AG08396 (cell line): ENCODE measurements at regions not wholly inside any gene's neighbourhood (a gene's known extent, or its start where the extent isn't known, plus 50 kb on each side); places are given as distances from the start of the nearest gene placed in this dataset.
"Not testable (repeated sequence)": the region's sequence is repeated elsewhere in the genome, so short reads cannot be mapped to it uniquely, and the experiment has no call there.

Source experiments
- DNase-seq: peaks from one replicate; pipeline ENCODE4 v3.0.0; 2012; ENCODE audit warnings: low spot score, mixed read lengths

- DNase-seq: no peak
Observed at GRCh38 chr2:155528034-155528433, 804.5 kb downstream of the NR4A2 start.

GRCh38 chr2:155525199-155525598 lies 807.3 kb downstream of the NR4A2 start:
- no peak for DNase-seq

- no peak for DNase-seq
Observed at GRCh38 chr2:155519529-155520130, 812.9 kb downstream of the NR4A2 start.

GRCh38 chr2:155518094-155518493 lies 814.4 kb downstream of the NR4A2 start:
- no peak for DNase-seq

- no peak for DNase-seq
Observed at GRCh38 chr2:155517362-155517761, 815.2 kb downstream of the NR4A2 start.

GRCh38 chr2:155513248-155513647 lies 814.8 kb downstream of the KCNJ3 start:
- DNase-seq: no peak

- no peak for DNase-seq
Observed at GRCh38 chr2:155502766-155503165, 804.3 kb downstream of the KCNJ3 start.

GRCh38 chr2:155498106-155498505 lies 799.6 kb downstream of the KCNJ3 start:
- no peak for DNase-seq

GRCh38 chr2:155494744-155495143 lies 796.2 kb downstream of the KCNJ3 start:
- no peak for DNase-seq

GRCh38 chr2:155485141-155485842 lies 786.8 kb downstream of the KCNJ3 start:
- no peak for DNase-seq

GRCh38 chr2:155481141-155481540 lies 782.6 kb downstream of the KCNJ3 start:
- no peak for DNase-seq

GRCh38 chr2:155472018-155472417 lies 773.5 kb downstream of the KCNJ3 start:
- DNase-seq: not testable (repeated sequence)

- DNase-seq: no peak
Observed at GRCh38 chr2:155456222-155456621, 757.7 kb downstream of the KCNJ3 start.

- peak; percentile 2 for DNase-seq
Observed at GRCh38 chr2:155442755-155443372, 744.4 kb downstream of the KCNJ3 start.

- no peak for DNase-seq
Observed at GRCh38 chr2:155442088-155442487, 743.6 kb downstream of the KCNJ3 start.

- no peak for DNase-seq
Observed at GRCh38 chr2:155431004-155431507, 732.6 kb downstream of the KCNJ3 start.

- no peak for DNase-seq
Observed at GRCh38 chr2:155427470-155427869, 729.0 kb downstream of the KCNJ3 start.

- no peak for DNase-seq
Observed at GRCh38 chr2:155424518-155424917, 726.0 kb downstream of the KCNJ3 start.

- no peak for DNase-seq
Observed at GRCh38 chr2:155418753-155419152, 720.3 kb downstream of the KCNJ3 start.

GRCh38 chr2:155412598-155412997 lies 714.1 kb downstream of the KCNJ3 start:
- DNase-seq: no peak

- no peak for DNase-seq
Observed at GRCh38 chr2:155404433-155405002, 706.0 kb downstream of the KCNJ3 start.

- no peak for DNase-seq
Observed at GRCh38 chr2:155393406-155393805, 694.9 kb downstream of the KCNJ3 start.

GRCh38 chr2:155391613-155392130 lies 693.2 kb downstream of the KCNJ3 start:
- no peak for DNase-seq
